HG03469 (cell line): ENCODE measurements at regions not wholly inside any gene's neighbourhood (a gene's known extent, or its start where the extent isn't known, plus 50 kb on each side); places are given as distances from the start of the nearest gene placed in this dataset.

Source experiments
- ATAC-seq: cut with Tn5 transposase; IDR thresholded peaks from one replicate; pipeline ENCODE4 v1.9.1; 2021; ENCODE audit warnings: mild to moderate bottlenecking, moderate library complexity, moderate number of reproducible peaks; ENCODE audit not compliant: unreplicated experiment

GRCh38 chr11:133723056-133723455 is 122.3 kb downstream of the SPATA19 start:
- no peak for ATAC-seq

GRCh38 chr11:133720951-133721350 is 124.4 kb downstream of the SPATA19 start:
- no peak for ATAC-seq

DNA sequence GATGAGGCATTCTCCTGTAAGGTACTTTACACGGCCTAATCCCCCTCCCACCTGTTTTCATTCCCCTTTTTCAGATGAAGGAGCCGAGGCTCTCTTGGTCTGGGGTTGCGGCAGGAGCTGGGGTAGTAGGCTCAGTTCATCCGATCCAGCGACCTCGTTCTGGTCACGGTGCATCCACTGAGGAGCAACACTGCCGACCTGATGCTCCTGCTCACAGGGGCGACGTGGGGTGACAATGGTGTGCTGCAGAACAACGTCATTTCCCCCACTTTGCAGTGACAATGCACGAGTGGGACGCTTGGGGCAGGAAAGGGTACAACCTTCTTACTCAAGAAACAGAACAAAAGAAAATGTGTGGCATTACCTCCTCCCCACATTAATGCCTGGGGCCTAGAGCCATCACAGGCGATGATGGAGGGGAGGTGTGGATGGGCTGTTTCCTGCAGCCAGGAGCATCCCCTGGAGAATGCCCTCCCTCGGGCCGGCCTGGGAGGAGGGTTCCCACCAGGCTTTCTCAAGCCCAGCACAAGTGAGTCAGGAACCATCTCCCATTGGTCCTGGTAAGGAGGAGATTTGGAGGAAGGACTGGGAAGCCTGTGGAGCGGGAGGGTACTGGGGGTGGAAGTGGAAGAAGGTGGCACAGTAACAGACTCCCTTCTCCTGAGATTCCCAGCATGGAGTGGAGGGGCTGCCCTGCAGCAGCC is 125.6 kb downstream of the SPATA19 start:
- no peak for ATAC-seq

DNA sequence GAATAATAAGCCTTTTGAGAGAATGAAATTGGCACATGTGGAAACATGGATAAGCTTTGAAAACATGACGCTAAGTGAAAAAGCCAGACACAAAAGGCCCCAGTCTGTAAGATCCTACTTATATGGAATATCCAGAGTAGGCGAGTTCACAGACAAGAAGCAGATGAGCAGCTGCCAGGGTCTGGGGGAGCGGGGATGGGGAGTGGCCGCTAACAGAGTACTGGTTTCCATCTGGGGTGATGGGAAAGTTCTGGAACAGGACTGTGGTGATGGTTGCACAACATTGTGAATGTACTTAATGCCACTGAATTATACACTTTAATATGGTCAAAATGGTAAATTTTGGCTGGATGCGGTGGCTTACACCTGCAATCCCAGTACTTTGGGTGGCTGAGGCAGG is 126.5 kb downstream of the SPATA19 start:
- ATAC-seq, result no peak

- ATAC-seq, result no peak
These were observed 127.1 kb downstream of the SPATA19 start for GRCh38 chr11:133718238-133718637.

- ATAC-seq, result no peak
These were observed 128.7 kb downstream of the SPATA19 start for GRCh38 chr11:133716602-133717001.

- no peak for ATAC-seq
These were observed 129.7 kb downstream of the SPATA19 start for GRCh38 chr11:133715602-133716001.

DNA sequence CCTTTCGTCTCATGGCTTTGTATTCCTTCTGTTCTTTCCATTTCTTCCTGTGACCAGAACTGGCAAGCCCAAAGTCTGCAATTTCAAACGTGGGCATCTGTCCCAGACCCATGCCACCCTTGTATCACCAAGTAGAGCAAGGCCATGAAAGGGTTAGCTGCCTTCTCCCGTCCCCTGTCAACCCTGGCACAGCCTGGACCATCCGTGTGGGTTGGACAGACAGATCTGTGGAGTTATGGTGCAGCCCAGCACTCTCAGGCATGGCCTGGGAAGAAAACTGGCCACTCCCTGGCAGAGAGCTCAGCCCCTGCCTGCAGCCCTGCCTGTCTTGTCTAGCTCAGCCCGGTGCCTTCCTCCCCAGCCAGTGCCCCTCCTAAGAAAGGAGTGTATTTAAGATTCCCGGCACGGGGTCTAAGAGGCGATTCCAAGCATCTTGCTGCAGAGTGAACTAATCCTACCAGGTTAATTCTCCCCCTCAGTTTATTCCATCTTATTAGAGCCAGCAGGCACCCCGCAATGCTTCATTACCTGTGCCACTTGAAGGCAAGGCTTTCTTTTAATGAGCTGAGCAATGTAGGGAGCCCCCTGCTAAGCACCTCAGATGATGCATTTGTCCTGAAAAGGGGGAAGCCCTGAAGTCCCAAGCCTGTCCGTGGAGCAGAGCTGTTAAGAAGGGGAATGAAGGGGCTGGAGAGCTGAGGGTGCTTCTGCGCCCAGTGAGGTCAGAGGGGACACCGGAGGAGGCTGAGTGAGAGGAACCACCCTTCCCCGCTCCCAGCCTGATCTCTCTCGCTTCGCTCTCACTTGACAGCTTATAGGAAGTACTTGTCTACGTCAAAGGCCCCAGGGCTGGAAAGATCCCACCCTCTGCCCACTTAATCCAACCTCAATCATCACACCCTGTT is 130.6 kb downstream of the SPATA19 start:
- ATAC-seq, result no peak

GRCh38 chr11:133713844-133714243 is 131.5 kb downstream of the SPATA19 start:
- no peak for ATAC-seq

DNA sequence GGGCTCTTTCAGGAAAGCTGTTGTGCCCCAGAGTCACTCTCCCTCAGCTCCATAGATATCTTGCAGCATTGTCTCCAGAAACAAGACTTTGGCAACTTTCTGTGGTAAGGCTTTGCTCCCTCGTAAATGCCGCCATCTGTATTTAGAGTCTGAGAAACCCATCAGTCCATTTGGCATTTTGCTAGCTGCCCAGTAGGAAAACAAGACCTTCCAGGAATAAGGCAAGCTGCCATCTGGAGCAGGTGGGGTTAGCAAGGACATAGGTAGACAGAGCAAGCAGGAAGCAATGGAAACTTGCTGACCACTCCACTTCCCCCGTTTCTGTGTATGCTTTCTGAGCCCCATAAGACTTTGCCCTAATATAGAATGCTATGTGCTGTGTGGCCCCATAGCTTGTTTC is 131.9 kb downstream of the SPATA19 start:
- no peak for ATAC-seq

- no peak for ATAC-seq
These were observed 133.2 kb downstream of the SPATA19 start for GRCh38 chr11:133712051-133712560.

DNA sequence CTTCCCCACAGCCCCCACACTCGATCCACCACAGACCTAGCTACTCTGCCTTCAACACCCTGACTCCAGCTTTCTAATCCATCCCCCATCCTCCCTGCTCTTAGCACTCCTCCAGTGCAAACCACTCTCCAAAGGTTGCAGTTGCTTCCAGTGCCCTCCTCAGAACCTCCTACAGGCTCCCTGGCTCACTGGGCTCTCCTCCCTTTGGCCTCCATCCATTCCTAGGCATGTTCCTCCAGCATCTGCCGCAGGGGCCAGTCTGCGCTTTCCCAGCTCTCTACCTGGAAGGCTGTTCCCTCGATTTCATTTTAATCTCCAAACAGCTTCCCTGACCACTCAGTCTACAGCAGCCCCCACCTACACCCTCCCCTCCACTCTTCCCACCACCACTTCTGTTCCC is 133.8 kb downstream of the SPATA19 start:
- ATAC-seq, result no peak

DNA sequence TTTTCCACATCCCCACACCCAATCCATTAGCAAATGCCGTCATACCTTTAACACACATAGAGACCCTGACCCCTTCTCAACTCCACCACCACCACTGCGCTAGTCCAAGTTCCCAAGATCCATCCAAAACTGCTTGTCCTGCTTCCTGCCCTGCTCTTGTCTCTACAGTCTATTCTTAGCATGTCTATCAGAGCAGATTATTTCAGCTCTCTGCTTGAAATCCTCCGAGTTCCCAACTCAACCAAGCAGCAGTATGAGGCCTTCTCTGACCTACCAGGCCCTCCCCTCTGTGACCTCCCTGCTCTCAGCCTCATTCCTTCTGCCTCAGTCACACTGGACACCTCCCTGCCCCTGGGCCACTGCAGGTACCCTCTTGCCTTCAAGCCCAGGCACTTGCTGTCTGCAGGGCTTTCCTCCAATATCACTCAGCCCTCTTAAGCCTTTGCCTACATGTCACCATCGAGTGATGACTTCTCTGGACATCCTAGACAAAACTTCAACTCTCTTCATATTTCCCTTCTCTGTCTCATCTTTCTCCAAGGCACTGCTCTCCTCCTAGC is 134.6 kb downstream of the SPATA19 start:
- no peak for ATAC-seq

DNA sequence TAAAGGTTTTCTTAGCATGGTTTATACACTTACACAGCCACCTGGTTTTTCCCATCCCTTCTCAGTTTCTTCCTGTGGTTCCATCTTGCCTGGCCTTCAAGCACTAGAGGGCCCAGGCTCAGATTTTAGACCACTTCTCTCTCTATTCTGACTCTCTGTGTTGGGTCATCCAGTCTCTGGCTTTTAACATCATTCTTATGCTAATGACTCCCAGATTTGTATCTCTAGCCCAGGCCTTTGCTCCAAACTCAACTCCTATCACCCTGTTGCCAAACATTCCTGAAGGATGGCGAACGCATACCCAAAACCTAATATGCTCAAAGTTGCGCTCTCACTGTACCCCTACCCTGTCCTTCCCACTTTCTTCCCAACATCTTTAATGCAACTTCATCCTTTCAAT is 135.1 kb downstream of the SPATA19 start:
- no peak for ATAC-seq

- ATAC-seq, result no peak
These were observed 136.7 kb downstream of the SPATA19 start for GRCh38 chr11:133708547-133709051.

DNA sequence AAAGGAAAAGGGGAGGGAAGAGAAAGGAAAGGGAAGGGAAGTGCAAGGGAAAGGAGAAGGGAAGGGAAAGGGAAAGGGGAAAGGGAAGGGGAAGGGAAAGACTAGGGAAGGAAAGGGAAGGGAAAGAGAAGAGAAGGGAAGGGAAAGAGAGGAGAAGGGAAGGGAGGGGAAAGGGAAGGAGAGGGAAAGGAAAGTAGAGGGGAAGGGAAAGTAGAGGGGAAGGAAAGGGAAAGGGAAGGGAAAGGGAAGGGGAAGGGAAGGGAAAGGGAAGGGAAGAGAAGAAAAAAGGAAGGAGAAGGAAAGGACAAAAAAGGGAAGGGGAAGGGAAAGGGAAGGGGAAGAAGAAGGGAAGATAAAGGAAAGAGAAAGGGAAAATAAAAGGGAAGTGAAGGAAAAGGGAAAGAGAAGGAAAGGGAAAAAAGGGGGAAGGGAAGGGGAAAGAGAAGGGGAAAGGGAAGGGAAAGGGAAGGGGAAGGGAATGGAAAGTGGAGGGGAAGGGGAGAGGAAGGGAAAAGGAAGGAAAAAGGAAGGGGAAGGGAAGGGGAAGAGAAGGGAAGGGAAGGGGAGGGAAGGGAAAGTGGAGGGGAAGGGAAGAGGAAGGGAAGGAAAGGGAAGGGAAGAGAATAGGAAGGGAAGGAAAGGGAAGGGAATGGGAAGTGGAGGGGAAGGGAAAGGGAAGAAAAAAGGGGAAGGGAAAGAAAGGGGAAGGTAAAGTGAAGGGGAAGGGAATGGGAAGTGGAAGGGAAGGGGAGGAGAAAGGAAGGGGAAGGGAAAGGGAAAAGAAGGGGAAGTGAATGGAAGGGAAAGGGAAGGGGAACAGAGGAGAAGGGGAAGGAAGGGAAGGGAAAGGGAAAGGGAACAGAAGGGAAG is 138.2 kb downstream of the SPATA19 start:
- no peak for ATAC-seq

DNA sequence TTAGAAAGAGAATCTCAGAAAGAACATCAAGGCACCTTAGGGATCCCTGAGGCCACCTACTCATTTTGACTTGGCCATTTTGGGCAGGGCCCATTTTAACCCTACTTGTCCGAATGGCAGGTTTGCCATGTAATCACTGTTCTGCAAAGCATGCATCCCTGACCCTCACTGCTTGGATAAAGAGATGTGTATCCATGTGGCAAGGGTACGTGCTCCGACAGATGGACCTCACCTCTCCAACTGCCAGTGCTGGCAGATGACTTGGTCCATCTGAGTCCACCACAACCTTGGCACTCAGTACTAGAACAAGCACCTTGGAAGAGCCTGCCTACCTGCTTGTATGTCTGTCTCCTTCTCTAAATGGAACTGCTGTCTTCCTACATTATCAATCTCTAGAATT is 139.4 kb downstream of the SPATA19 start:
- no peak for ATAC-seq

- ATAC-seq, result no peak
These were observed 140.2 kb downstream of the SPATA19 start for GRCh38 chr11:133705074-133705648.

- no peak for ATAC-seq
These were observed 146.2 kb downstream of the SPATA19 start for GRCh38 chr11:133699071-133699470.

GRCh38 chr11:133698654-133699053 is 146.7 kb downstream of the SPATA19 start:
- no peak for ATAC-seq
